ENCODE measurements at regions not wholly inside any gene's neighbourhood (a gene's known extent, or its start where the extent isn't known, plus 50 kb on each side); places are given as distances from the start of the nearest gene placed in this dataset.

DNA sequence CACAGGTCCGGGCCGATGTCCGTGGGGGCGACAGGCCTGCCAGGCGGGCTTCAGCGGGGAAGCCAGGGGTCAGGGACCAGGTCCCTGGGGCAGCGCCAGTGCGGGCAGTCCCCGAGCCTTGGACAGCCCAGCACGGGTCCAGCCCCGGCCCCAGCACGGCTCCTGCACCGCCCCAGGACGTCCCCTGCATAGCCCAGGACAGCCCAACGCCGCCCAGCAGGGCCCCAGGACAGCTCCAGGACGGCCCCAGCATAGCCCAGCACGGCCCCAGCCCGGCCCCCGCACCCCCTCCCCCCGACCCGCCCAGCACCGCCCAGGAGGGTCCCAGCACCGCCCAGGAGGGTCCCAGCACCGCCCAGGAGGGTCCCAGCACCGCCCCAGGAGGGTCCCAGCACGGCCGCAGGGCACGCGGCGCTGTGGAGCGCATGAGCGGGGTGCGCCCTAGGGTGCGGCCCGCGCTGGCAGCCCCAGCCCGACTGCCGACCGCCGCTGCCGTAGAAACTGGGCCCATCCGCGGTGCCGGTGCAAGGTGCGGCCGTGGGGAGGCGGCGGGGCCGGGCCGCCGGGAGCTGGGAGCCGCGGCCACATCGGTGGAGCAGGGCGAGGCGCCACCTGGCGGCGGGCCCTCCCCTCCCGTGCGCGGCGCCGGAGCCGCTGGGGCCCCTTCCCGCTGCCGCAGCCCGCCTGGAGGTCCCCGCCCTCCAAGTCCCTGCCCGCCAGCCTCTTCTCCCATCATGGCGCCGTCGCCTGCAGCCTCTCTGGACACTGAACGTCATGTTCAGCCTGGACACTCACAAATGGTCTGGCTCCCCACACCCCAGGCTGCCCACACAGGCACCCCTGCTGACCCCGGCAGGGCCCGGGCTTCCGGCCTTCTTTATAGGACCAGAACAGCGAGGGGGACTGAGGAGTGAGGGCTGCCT lies 106.8 kb upstream of the NKX1-1 start:
- DNase-seq (ENCODE audit: low spot score) = no peak

DNA sequence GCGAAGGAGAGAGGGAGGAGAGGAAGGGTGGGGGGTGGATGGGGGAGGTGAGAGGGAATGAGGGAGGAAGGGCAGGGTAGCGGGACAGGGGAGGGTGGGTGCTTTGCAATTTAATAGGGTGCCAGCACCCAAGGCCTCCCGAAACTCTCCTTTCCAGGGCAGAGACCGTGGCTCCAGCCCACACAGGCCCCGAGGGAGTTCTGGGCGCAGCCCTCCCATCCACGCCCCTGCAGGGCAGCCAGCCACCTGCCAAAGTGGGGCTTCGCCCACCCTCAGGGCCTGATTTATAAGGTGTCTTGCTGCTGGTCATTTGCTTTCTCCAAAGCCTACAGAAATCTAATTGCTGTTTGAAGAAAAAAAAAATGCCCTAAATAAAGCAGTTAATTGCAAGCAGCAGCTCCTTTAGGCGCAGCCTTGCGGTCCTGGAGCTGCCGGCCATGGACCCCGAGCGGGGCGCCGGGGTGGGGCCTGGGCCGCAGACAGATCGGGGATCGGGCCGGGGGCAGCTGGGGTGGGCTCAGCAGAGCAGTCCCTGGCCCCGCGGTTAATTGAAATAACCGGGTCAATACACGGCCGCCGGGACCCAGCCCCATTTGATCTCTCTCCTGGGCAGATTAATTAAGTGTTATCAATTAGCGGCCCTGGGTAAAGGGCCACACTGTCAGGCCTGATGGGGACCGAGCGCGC lies 106.0 kb upstream of the NKX1-1 start:
- no peak for DNase-seq (ENCODE audit: low spot score)

GRCh38 chr4:1511441-1512041 lies 105.3 kb upstream of the NKX1-1 start:
- peak; percentile 31 for DNase-seq (ENCODE audit: low spot score)

DNA sequence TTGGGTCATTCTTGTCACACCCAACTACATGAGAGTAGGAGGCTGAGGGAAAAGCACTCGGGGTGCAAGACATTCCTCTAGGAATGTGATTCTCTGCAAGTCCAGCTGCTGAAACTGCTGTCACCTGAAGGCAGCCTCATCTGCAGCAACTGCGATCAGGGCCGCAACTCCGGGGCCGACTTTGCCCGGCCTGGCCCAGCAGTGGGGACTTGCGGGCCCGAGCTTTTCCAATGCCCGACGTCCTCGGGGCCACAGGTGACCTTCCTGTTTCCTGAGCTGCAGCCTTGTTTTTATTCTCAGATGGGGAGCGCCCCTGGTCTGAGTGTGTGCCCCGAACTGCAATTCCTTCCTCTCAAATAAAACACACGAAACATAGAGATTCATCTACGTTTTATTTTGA lies 104.7 kb upstream of the NKX1-1 start:
- DNase-seq (ENCODE audit: low spot score) = no peak

DNA sequence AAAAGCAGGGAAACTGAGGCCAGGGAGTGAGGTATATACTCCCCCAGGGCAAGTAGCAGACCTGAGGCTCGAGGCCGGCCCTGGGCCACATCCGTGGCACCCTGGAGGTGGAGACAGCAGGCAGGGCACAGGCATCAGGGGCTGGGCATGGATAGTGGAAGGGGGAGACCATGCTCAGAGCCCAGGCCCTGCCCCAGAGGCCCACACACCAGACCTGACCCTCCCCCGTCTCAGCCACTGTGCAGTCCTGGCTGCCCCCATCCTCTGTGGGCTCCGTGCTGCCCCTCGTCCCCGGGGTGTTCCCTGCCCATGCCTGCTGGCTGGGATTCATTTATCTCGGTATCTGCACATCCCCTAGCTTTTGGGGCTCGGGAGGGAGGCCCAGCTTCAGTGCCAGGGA lies 103.1 kb upstream of the NKX1-1 start:
- DNase-seq (ENCODE audit: low spot score) = no peak

- no peak for DNase-seq (ENCODE audit: low spot score)
Observed at GRCh38 chr4:1508161-1509160, 102.2 kb upstream of the NKX1-1 start.

DNA sequence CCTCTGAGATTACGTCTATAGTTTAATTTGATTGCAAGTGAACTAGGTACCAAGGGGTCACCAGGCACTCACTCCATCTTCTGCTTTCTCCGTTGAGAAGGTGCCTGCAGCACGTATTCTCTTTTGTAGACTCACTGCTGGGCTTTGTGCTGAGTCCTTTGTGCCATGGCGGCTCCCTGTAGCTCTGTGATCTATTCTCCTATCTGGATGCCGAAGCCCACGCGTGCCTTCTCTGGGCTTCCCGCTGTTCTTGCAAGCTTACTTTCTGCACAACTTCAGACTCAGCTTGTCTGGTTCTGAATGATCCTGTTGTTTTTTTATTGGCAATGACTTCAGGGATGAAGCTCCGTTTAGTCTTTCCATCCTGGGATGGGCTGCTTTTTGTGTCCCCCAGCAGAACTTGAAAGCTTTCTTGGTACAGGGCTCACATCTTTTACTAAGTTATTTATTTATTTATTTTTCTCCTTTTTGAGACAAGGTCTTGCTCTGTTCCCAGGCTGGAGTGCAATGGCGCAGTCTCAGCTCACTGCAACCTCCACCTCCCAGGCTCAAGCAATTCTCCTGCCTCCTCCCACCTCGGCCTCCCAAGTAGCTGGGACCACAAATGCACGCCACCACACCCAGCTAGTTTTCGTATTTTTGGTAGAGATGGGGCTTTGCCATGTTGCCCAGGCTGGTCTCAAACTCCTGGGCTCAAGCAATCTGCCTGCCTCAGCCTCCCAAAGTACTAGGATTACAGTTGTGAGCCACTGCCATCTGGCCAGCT lies 100.9 kb upstream of the NKX1-1 start:
- DNase-seq (ENCODE audit: low spot score) = no peak

DNA sequence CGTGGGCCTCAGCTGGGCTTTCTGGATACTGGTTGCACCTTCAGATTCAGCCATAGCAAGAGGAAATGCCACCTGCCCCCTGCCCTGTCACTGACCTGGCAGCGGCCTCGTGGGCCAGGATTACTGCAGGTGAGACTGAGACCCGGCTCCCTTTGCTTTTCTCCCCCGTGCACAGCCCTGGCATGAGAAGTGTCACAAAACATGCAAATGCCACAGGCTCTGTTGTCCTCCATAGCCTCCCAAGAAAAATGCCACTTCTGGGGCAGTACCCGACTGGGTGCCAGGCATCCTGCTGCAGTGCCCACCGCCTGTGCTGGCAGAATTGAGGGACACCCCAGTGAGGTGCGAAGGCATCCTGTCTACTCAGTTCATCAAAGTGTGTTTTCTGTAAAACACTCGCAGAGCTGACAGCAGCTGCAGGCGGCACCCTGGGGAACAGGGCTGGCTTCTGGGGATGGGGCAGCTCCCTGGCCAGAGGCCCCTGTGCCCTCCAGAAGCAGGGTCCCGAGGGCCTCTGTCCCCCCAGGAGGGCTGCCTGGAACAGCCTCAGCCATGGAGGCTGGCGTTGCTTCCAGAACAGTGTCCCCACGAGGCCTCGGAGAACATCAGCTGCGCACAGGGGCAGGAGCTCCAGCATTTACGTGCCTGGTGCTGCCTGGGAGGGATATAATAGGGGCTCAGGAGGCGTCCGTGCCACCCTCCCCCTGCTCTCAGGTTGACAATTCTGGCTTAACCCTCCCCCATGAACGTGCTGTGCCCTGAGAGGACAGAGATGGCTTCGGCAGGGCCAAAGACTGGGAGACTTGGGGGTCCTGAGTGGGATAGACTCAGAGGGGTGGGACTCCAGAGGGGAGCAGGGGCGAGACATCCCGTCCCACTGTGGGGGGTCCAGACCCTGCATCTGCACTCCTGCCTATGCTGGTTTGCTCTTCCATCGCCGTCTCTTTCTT lies 99.5 kb upstream of the NKX1-1 start:
- DNase-seq (ENCODE audit: low spot score) = no peak

DNA sequence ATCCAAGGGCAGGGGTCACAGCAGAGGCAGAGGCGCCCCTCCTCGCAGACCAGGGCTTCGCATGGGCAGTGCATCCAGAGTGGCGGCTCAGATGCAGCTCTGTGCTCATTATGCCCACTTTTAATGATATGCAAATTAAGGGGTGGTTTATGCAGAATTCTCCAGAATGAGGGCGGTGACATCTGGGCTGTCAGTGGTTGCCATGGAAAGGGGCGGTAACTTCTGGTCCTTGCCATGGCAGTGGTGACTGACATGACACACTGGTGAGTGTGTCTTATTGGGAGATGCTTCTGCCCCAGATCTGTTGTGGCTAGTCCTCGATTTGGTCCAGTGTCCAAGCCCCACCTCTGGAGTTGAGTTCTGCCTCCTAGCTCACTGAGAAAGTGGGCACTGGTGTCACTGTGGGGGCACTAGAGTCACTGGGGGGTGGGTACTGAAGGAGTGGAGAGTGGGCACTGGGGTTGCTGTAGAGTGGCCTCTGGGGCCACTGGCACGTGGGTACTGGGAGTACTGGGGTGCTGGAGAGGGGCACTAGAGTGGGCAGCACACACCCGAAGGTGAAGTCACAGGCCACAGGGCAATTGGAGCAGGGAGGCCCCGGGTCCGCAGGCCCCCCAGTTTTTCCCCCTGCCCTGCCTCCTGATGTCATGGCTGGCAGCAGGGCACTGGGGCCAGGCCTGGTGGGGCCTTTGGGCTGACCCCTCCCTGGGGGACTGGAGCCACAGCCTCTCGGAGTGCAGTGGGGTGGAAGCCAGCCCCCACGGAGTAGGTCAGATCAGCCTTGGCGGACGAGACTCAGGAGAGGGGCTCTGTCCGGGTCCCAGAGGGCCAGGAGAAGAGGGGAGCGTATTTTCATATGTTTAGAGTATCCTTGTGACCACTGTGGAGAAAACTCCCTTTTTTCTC lies 98.6 kb upstream of the NKX1-1 start:
- DNase-seq (ENCODE audit: low spot score) = no peak

- DNase-seq (ENCODE audit: low spot score) = no peak
Observed at GRCh38 chr4:1503583-1504471, 97.6 kb upstream of the NKX1-1 start.

DNA sequence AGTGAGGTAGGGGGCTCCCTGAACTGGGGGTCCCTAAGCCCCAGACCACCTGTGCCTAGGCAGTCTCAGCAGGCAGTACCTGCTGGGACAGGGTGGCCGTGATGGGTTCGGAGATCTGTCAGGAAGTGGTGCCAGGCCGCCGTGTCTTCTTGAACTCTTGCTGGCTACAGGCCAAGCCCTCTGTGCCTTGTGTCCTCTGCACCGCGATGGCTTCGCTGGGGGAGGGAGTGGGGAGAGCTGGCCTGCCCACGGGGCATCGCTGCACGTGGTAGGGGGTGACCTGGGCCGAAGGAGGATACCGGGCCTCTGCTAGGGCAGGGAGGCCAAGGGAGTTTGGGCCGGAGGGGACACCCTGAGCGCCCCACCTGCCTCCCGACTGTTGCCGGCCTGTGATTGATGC lies 96.7 kb upstream of the NKX1-1 start:
- DNase-seq (ENCODE audit: low spot score) = no peak

GRCh38 chr4:1502501-1502886 lies 96.3 kb upstream of the NKX1-1 start:
- DNase-seq (ENCODE audit: low spot score) = no peak

DNA sequence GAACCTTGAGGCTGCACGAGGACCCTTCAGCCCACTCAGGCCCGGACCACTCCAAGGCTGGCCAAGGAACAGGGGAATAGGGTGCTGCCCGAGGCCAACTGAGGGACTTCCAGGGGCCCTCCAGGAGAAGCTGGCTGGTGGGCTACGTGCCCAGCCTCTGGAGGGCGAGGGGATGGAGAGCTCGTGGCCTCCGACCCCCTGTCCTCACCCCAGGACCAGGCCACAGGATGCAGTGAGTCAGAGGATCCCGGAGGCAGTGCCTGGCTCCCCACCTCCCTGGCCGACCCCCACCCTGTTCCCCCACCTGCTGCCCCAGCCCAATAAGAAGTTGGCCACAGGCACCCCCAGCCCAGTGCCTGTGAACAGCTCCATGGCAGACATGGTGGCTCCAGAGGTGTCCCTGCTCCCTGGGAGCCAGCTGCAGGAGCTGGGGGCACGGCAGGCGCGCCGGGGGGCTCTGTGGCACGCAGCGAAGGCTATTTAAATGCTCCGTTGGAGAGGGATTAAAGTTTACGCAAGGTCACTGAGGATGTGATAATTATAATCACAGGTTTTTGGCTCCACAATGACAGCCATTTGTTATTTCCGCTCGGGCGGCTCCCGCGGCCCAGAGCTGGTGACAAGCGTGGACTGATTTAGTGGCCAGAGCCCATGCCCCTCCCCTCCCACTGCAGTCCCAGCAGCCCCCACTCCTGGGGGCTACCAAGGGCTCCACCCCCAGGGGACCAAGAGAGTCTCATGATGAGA lies 95.7 kb upstream of the NKX1-1 start:
- no peak for DNase-seq (ENCODE audit: low spot score)

DNA sequence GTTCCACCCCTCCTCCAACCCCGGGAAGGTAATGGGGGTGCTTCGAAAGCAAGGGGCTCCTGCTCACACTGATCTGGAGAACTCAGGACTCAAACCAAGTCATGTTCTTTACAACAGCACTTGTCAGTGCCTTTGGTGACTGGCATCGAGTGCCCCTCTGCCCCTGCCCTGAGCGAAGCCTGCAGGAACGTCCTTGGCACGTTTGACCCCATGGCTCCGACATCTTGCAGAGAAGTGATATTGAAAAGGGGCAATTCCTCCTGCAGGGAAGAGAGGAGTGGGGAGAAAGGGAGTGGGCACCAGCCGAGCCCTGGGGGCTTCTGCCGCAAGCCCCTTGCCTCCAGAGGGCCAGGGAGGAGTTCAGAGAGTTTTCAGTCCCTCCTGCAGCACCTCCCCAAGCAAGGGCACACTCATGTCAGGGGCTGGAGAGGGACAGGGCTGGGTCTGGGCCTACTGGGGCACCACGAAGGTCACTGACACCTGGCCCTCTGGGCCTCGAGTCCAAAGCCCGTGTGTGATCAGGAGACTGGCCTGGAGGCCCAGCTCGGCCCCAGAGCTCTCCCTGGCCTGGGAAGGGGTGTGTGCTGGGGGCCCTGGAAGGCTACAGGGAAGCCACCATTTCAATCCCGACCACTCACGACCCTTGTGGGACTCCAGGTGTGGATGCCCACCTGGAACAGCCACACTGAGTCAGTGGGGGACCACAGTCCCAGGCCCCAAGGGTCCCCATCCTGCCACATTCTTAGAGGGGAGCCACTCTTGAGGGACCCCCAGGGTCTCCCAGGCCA lies 94.9 kb upstream of the NKX1-1 start:
- DNase-seq (ENCODE audit: low spot score) = no peak

DNA sequence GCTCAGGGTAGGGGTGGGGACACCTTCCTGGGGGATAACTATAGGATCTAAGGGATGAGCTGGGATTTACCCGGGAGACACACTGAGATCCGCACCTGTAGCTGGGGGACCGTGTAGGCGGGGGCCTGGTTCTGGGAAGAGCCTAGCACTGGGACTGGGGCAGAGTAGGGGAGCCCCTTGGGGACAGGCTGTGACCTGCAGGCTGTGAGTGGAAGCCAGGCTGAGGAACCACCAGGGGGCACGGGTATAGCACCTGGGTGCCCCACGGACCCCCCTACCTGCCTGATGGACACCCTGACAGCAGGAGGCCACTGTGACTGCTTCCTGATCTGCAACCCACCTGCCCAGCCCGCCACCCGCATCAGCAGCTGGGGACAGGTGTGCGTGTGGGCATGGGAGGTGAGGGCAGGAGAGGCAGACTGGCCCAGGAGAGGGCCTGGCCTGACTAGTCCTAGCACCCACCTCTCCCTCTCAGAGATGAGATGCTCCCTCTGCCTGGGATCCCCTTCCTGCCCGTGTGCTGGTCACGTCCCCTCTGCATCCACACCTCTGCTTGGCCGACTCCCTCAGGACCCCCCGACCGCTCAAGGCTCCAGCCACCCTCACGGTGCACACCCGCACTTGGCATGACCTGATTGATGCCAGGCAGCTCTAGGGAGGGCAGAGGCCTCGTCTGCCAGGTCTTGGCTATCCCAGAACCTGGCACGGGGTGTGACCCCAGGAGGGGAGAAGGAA lies 94.2 kb upstream of the NKX1-1 start:
- no peak for DNase-seq (ENCODE audit: low spot score)
